ENCODE measurements at regions not wholly inside any gene's neighbourhood (a gene's known extent, or its start where the extent isn't known, plus 50 kb on each side); places are given as distances from the start of the nearest gene placed in this dataset.

- Histone ChIP-seq H2AFZ (ENCODE audit: low read length) (no peak overlapping the region), H3K9ac (ENCODE audit: extremely low read depth, insufficient read length, low read length) (no peak overlapping the region), H3K4me1 (ENCODE audit: insufficient read depth, low read length) (no peaks in the 10 kb centered on the region; the same call in 1 of the 2 replicates), H2BK20ac (ENCODE audit: low read depth, low read length, poor library complexity, severe bottlenecking) (no peak overlapping the region), H3K18ac (ENCODE audit: insufficient read length, low read depth, low read length) (no peak overlapping the region), H3K23ac (ENCODE audit: insufficient read length, low read depth, low read length) (no peak overlapping the region), H3K14ac (ENCODE audit: insufficient read depth, low read length) (no peak overlapping the region), H3K4ac (ENCODE audit: low read depth, low read length) (no peak overlapping the region), H4K91ac (ENCODE audit: insufficient read length, low read depth, low read length) (no peak overlapping the region), H3K9me3 (ENCODE audit: control insufficient read depth, low read depth, low read length) (no peaks in the 10 kb centered on the region), H2BK5ac (ENCODE audit: insufficient read length, low read length) (no peak overlapping the region), H4K8ac (replicated peaks; ENCODE audit: insufficient read length, low read depth, low read length) (no peak overlapping the region), H3K4me2 (ENCODE audit: insufficient read depth, insufficient read length, low read length) (no peak overlapping the region), H2BK12ac (ENCODE audit: insufficient read length, low read depth, low read length) (no peak overlapping the region), H2BK120ac (ENCODE audit: low read depth, low read length, poor library complexity, severe bottlenecking) (no peak overlapping the region), H3K56ac (ENCODE audit: insufficient read length, low read depth, low read length) (no peak overlapping the region), H4K20me1 (ENCODE audit: control insufficient read depth, insufficient read depth, insufficient read length) (no peaks in the 10 kb centered on the region), H2AK5ac (ENCODE audit: insufficient read length, low read length) (no peak overlapping the region), H3K27me3 (ENCODE audit: insufficient read depth, low read length) (no peaks in the 10 kb centered on the region), H3K27ac (ENCODE audit: insufficient read length, low read depth, low read length) (no peak overlapping the region), H4K5ac (ENCODE audit: insufficient read length, low read depth, low read length) (no peak overlapping the region), H2BK15ac (ENCODE audit: low read depth, low read length) (no peak overlapping the region), H3K79me2 (ENCODE audit: insufficient read depth, low read length) (no peaks in the 10 kb centered on the region), H3K79me1 (ENCODE audit: insufficient read depth, low read depth, low read length, poor library complexity, severe bottlenecking) (no peaks in the 10 kb centered on the region), H3T11ph (ENCODE audit: low read length) (no peak overlapping the region), H3K23me2 (ENCODE audit: insufficient read length, low read depth, low read length, poor library complexity, severe bottlenecking) (no peaks in the 10 kb centered on the region)
- no peak for DNase-seq
- no peak overlapping the region for H3K4me3 Mint-ChIP-seq
- H3K27ac Mint-ChIP-seq: no peak overlapping the region
- H3K36me3 Mint-ChIP-seq (ENCODE audit: insufficient read depth in 1 of 3, low read depth in 3 of 3): no peaks in the 10 kb centered on the region
- H3K27me3 Mint-ChIP-seq (ENCODE audit: low read depth): peaks cover 11% of the 10 kb centered on the region
- H3K4me1 Mint-ChIP-seq: peaks cover 0 to 3% of the 10 kb centered on the region in 2 experiments; a peak in 1 of 4 replicates
- peaks cover 0 to 3% of the 10 kb centered on the region in 2 experiments; a peak in 1 of 5 replicates for H3K9me3 Mint-ChIP-seq
- TF ChIP-seq CTCF (conservative IDR thresholded peaks at IDR 0.05): no peak
- WGBS (ENCODE audit: extremely low coverage, insufficient read length, low lambda C conversion rate): no CpG with 5 or more reads among the region's 8 CpGs
Observed at GRCh38 chr6:33965766-33966165, 162.0 kb upstream of the MLN start.

All from H9 (cell line).